Mesenchymal stem cell (in vitro differentiated cells and primary cell): ENCODE measurements at regions not wholly inside any gene's neighbourhood (a gene's known extent, or its start where the extent isn't known, plus 50 kb on each side); places are given as distances from the start of the nearest gene placed in this dataset.

ENCODE experiments used
- DNase-seq: peaks from one replicate; pipeline ENCODE4 v3.0.0-alpha.2; 2013
- H2AFZ ChIP-seq: one replicate; pipeline ENCODE4 v1.6.1; 2013; ENCODE audit warnings: low read depth, mild to moderate bottlenecking, control low read depth, inconsistent platforms, low read length, moderate library complexity
- H2AK5ac ChIP-seq: 2 replicates; pipeline ENCODE4 v1.6.1; 2013; ENCODE audit warnings: low read length, moderate library complexity, mild to moderate bottlenecking, inconsistent platforms; ENCODE audit not compliant: severe bottlenecking
- H2BK120ac ChIP-seq: one replicate; pipeline ENCODE4 v1.6.1; 2013; ENCODE audit warnings: low read depth, mild to moderate bottlenecking, inconsistent platforms, low read length, moderate library complexity
- H2BK12ac ChIP-seq, 2 experiments: one replicate each; pipeline ENCODE4 v1.6.1; 2013; ENCODE audit warnings: inconsistent platforms in 2 of 2, low read length in 2 of 2, mild to moderate bottlenecking in 2 of 2, moderate library complexity in 2 of 2, control low read depth in 1 of 2
- H2BK15ac ChIP-seq: one replicate; pipeline ENCODE4 v1.6.1; 2013; ENCODE audit warnings: mild to moderate bottlenecking, low read depth, inconsistent platforms; ENCODE audit not compliant: poor library complexity, severe bottlenecking
- H2BK5ac ChIP-seq: 2 replicates; pipeline ENCODE4 v1.6.1; 2013; ENCODE audit warnings: low read depth, mild to moderate bottlenecking, low read length, control low read depth, inconsistent platforms; ENCODE audit not compliant: poor library complexity, severe bottlenecking
- H3K14ac ChIP-seq, 2 experiments: one replicate each; pipeline ENCODE4 v1.6.1; 2013; ENCODE audit warnings: inconsistent platforms in 2 of 2, low read length in 2 of 2, control low read depth in 1 of 2, mild to moderate bottlenecking in 1 of 2, moderate library complexity in 1 of 2
- H3K18ac ChIP-seq, 2 experiments: one replicate each; pipeline ENCODE4 v1.6.1; 2013; ENCODE audit warnings: inconsistent platforms in 2 of 2, low read length in 2 of 2, control low read depth in 1 of 2, low read depth in 1 of 2, mild to moderate bottlenecking in 1 of 2
- H3K23ac ChIP-seq, 2 experiments: one replicate each; pipeline ENCODE4 v1.6.1; 2013; ENCODE audit warnings: inconsistent platforms in 2 of 2, low read length in 2 of 2, mild to moderate bottlenecking in 2 of 2, moderate library complexity in 2 of 2, control low read depth in 1 of 2
- H3K27ac ChIP-seq: 2 replicates; pipeline ENCODE4 v1.5.1; 2013; ENCODE audit warnings: mild to moderate bottlenecking, moderate library complexity, low read length, control low read depth, inconsistent platforms; ENCODE audit not compliant: poor library complexity, severe bottlenecking
- H3K27me3 ChIP-seq, 2 experiments: 2 replicates each; pipeline versions ENCODE4 v1.6.1 to v1.7.0; 2013; ENCODE audit warnings: low read length in 2 of 2, mild to moderate bottlenecking in 2 of 2, moderate library complexity in 2 of 2, control low read depth in 1 of 2, inconsistent platforms in 1 of 2; ENCODE audit not compliant: control insufficient read depth in 1 of 2, insufficient read depth in 1 of 2
- H3K36me3 ChIP-seq, 2 experiments: 2 replicates each; pipeline versions ENCODE4 v1.6.1 to v1.7.0; 2013; ENCODE audit warnings: low read length in 2 of 2, control low read depth in 1 of 2, inconsistent platforms in 1 of 2, low read depth in 1 of 2, mild to moderate bottlenecking in 1 of 2; ENCODE audit not compliant: insufficient read depth in 2 of 2, control insufficient read depth in 1 of 2
- H3K4ac ChIP-seq, 2 experiments: one replicate each; pipeline ENCODE4 v1.6.1; 2013; ENCODE audit warnings: inconsistent platforms in 2 of 2, low read length in 2 of 2, mild to moderate bottlenecking in 2 of 2, moderate library complexity in 2 of 2, control low read depth in 1 of 2, low read depth in 1 of 2
- H3K4me1 ChIP-seq: 2 replicates; pipeline ENCODE4 v1.6.1; 2013; ENCODE audit warnings: low read depth, low read length, control low read depth; ENCODE audit not compliant: control insufficient read depth, insufficient read depth
- H3K4me2 ChIP-seq: 2 replicates; pipeline ENCODE4 v1.6.1; 2013; ENCODE audit warnings: low read length, mild to moderate bottlenecking, inconsistent platforms; ENCODE audit not compliant: poor library complexity, severe bottlenecking
- H3K4me3 ChIP-seq, 2 experiments: 2 replicates each; pipeline versions ENCODE4 v1.5.1 to v1.7.0; 2013; ENCODE audit warnings: low read length in 2 of 2, mild to moderate bottlenecking in 2 of 2, control low read depth in 1 of 2, low read depth in 1 of 2; ENCODE audit not compliant: insufficient read depth in 1 of 2
- H3K79me1 ChIP-seq: replicated peaks from 2 replicates; pipeline ENCODE4 v1.6.1; 2013; ENCODE audit warnings: mild to moderate bottlenecking, control low read depth, low read length, inconsistent platforms; ENCODE audit not compliant: poor library complexity, severe bottlenecking
- H3K9ac ChIP-seq: 2 replicates; pipeline ENCODE4 v1.7.0; 2013; ENCODE audit warnings: mild to moderate bottlenecking, low read length, moderate library complexity
- H3K9me3 ChIP-seq: 2 replicates; pipeline ENCODE4 v1.7.0; 2013; ENCODE audit warnings: mild to moderate bottlenecking, low read length; ENCODE audit not compliant: control insufficient read depth
- H4K8ac ChIP-seq: one replicate; pipeline ENCODE4 v1.6.1; 2013; ENCODE audit warnings: inconsistent platforms, mild to moderate bottlenecking, low read length, moderate library complexity
- H4K91ac ChIP-seq: one replicate; pipeline ENCODE4 v1.6.1; 2013; ENCODE audit warnings: mild to moderate bottlenecking, low read length, inconsistent platforms
- WGBS: methylation state at CpG from one replicate; pipeline ENCODE4 v1.1.7; 2013; ENCODE audit warnings: mixed read lengths; 5-methylcytosine and 5-hydroxymethylcytosine counted together

DNA sequence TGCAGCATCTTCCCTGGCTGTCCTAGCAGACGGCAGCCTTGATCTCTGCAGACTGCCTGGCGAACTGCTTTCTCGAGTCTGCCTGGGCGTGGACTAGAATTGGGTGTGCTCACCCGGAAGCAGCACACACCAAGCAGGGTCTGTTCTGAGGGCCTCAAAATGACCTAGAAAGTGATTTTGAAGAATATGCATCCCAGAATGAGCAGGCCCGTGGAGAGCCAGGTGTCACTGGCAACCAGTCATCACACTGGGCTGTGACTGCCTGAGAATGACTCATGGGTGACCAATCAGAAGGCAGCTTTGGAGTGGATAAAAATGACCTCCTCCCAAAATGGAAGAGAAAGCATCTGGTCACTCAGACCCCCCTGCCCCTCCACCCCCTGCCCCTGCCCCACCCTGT, 114.9 kb upstream of the NECTIN1 start:
- H3K14ac ChIP-seq: no peak overlapping the region
- no peak overlapping the region for H2AFZ ChIP-seq
- no peak overlapping the region for H3K27ac ChIP-seq
- no peak overlapping the region for H4K8ac ChIP-seq
- no peaks in the 10 kb centered on the region for H3K36me3 ChIP-seq
- H2BK12ac ChIP-seq: no peak overlapping the region
- no peak overlapping the region for H3K4me2 ChIP-seq
- WGBS: 69% methylated on average over 6 of the region's 6 CpGs
- peaks cover 11% of the 10 kb centered on the region for H3K9me3 ChIP-seq
- peaks cover 20 to 53% of the 10 kb centered on the region in 2 experiments for H3K27me3 ChIP-seq
- no peak for DNase-seq
- H3K4me1 ChIP-seq: no peaks in the 10 kb centered on the region
- no peak overlapping the region for H2BK5ac ChIP-seq
- no peak overlapping the region for H2AK5ac ChIP-seq
- no peak overlapping the region for H4K91ac ChIP-seq
- H3K9ac ChIP-seq: no peak overlapping the region
- no peak overlapping the region for H3K4ac ChIP-seq
- no peak overlapping the region for H2BK15ac ChIP-seq
- H3K23ac ChIP-seq: no peak overlapping the region
- no peak overlapping the region for H2BK120ac ChIP-seq
- H3K18ac ChIP-seq: no peak overlapping the region
- H3K4me3 ChIP-seq: no peak overlapping the region
- no peaks in the 10 kb centered on the region for H3K79me1 ChIP-seq

DNA sequence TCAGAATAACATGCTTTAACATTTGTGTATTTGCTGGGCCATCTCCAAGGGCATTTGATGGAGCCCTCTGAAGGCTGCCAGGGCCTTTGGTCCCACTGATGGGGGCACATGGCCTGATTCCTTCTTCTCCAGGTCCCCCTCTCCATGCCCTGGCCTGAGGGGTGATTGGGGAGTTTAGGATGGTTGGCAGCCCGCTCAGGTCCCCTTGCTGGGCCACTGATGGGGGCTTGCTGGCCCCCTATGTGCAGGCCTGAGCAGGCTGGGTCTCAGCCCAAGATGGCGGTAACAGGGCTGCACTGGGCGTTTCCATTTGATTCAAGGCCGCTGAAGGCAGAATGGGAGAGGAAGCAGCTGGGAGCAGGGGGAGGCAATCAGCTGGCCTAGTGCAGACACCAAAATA, 113.7 kb upstream of the NECTIN1 start:
- Histone ChIP-seq H3K4me1 (no peaks in the 10 kb centered on the region), H3K4me2 (no peak overlapping the region), H3K4me3 (no peak overlapping the region), H3K79me1 (no peaks in the 10 kb centered on the region), H2AFZ (no peak overlapping the region), H4K8ac (no peak overlapping the region), H3K23ac (no peak overlapping the region), H3K27me3 (peaks cover 28 to 65% of the 10 kb centered on the region in 2 experiments), H3K36me3 (no peaks in the 10 kb centered on the region), H3K4ac (no peak overlapping the region), H4K91ac (no peak overlapping the region), H2BK12ac (no peak overlapping the region), H2AK5ac (no peak overlapping the region), H2BK120ac (no peak overlapping the region), H3K9ac (no peak overlapping the region), H3K9me3 (peaks cover 13% of the 10 kb centered on the region), H3K18ac (no peak overlapping the region), H3K14ac (no peak overlapping the region), H3K27ac (no peak overlapping the region), H2BK5ac (no peak overlapping the region), H2BK15ac (no peak overlapping the region)
- 63% methylated on average over 4 of the region's 4 CpGs for WGBS
- no peak for DNase-seq

DNA sequence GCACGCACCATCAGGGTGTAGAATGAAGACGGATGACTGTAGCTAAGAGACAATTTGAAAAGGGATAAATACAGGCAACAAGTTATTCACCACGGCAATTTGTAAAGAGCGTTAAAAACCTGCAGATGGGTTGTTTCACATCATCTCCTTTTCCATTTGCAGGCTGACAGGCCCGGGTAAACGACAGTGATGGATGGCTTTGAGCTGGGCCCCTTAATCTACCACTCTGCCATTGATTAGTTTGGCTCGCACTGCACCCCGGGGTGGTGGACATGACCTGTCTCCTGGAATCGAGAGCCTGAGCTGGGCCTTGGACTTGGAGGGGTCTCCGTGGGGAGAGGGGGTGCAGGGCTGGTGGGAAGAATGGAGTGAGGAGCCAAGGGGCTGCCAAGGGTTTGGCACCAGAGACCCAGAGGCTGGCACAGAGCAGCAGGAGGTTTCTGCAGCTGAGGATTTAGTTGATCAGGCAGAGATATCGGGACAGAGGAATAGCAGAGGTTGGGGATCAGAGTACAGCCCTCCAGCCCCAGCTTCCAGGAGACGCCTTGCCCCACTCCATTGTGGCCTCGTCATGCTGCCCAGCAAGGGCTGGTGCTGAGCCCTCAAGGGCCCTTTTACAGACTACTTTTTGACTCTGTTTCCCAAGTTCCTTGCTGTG, 110.6 kb upstream of the NECTIN1 start:
- Histone ChIP-seq H2BK12ac (no peak overlapping the region), H3K14ac (no peak overlapping the region), H3K23ac (no peak overlapping the region), H2BK120ac (no peak overlapping the region), H3K4ac (no peak overlapping the region), H3K18ac (no peak overlapping the region), H3K9me3 (peaks cover 10% of the 10 kb centered on the region), H3K36me3 (no peaks in the 10 kb centered on the region), H3K4me3 (no peak overlapping the region), H2AK5ac (no peak overlapping the region), H3K27me3 (peaks cover 28 to 71% of the 10 kb centered on the region in 2 experiments), H2BK5ac (no peak overlapping the region), H4K91ac (no peak overlapping the region), H2BK15ac (no peak overlapping the region), H4K8ac (no peak overlapping the region), H2AFZ (no peak overlapping the region), H3K27ac (no peak overlapping the region), H3K79me1 (no peaks in the 10 kb centered on the region), H3K4me2 (no peak overlapping the region), H3K9ac (no peak overlapping the region), H3K4me1 (no peaks in the 10 kb centered on the region)
- DNase-seq: no peak
- WGBS: 71% methylated on average over 13 of the region's 13 CpGs

DNA sequence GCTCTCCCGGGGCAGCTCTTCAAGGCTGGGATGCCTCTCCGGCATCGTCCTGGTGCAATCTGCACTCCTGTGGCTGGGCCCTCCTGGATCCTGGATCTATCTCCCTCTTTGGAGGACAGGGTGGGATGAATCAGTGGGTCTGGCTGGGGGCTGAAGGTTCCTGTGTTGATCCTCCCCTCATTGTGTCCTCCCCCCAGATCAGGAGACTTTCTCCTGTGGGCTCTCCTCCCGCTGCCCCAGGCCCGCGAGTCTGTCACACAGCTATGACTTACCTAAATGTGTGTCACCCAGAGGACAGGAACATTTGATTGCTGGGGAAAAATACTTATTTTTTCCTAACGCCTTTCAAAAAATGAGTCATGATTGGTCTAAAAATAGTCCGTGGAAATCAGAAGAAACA, 106.8 kb upstream of the NECTIN1 start:
- H3K4me1 ChIP-seq: no peaks in the 10 kb centered on the region
- no peak overlapping the region for H2BK15ac ChIP-seq
- no peak for DNase-seq
- H3K23ac ChIP-seq: no peak overlapping the region
- H2BK120ac ChIP-seq: no peak overlapping the region
- WGBS: 71% methylated on average over 5 of the region's 8 CpGs
- no peak overlapping the region for H3K14ac ChIP-seq
- H2AK5ac ChIP-seq: no peak overlapping the region
- no peak overlapping the region for H2AFZ ChIP-seq
- no peak overlapping the region for H2BK12ac ChIP-seq
- no peak overlapping the region for H4K91ac ChIP-seq
- H3K18ac ChIP-seq: no peak overlapping the region
- no peak overlapping the region for H4K8ac ChIP-seq
- no peak overlapping the region for H3K4ac ChIP-seq
- peaks cover 10% of the 10 kb centered on the region for H3K9me3 ChIP-seq
- no peak overlapping the region for H3K4me3 ChIP-seq
- no peaks in the 10 kb centered on the region for H3K36me3 ChIP-seq
- H2BK5ac ChIP-seq: no peak overlapping the region
- no peak overlapping the region for H3K9ac ChIP-seq
- H3K27me3 ChIP-seq: peaks cover 27 to 81% of the 10 kb centered on the region in 2 experiments
- H3K79me1 ChIP-seq: no peaks in the 10 kb centered on the region
- H3K4me2 ChIP-seq: no peak overlapping the region
- no peak overlapping the region for H3K27ac ChIP-seq
